ENCODE measurements at regions not wholly inside any gene's neighbourhood (a gene's known extent, or its start where the extent isn't known, plus 50 kb on each side); places are given as distances from the start of the nearest gene placed in this dataset.
"Not testable (repeated sequence)": the region's sequence is repeated elsewhere in the genome, so short reads cannot be mapped to it uniquely, and the experiment has no call there.

GRCh38 chr1:85520826-85521820 lies 56.2 kb upstream of the DDAH1 start:
- in situ Hi-C loops (cut with HindIII; ENCODE audit: low pct_ligation_motif_present, low pct_unique_long_range_greater_than_20kb, low sequenced_read_pairs), result not testable (repeated sequence)

DNA sequence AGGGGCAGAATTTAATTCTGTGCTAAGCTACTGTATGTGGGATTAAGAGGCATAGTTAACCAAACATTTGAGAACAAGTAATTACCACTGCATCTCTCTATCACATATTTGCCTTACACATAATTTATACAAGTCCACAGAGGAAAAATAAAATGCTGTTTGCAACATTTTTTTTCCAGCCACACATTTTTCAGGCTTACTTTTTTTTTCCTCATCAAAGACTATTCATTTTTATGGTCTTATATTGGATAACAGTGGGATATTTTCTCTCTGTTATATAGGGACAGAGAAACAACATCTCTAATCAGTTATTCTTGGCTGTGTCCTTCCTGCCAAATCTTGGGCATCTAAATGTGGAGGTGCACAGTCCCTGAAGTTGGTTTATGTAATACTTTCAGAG lies 57.5 kb upstream of the DDAH1 start:
- in situ Hi-C loops (cut with HindIII; ENCODE audit: low pct_ligation_motif_present, low pct_unique_long_range_greater_than_20kb, low sequenced_read_pairs); DNase-seq: not testable (repeated sequence)

More at GRCh38 chr1:85520826-85521820, 56.2 kb upstream of the DDAH1 start:
- peak; percentile 78 for DNase-seq

DNA sequence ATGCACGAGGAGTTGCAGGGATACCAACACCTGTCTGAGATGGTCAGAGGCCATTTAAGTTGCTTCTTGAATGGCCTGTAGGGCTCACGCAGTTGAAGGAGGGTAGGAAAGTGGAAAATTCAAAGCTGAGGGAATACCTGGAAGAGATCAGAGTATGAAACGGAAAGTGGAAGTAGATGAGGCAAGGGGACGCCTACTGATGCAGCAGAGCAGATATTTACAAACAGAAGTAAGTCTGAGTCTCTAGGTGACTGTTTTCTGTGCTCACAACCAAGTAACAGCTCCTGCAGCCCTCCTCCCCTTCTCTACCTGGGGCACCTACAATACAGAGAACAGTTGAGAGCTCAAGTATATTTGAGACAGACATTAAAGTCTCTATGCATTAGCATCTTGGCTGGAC lies 57.5 kb upstream of the CCN1 start:
- DNase-seq; in situ Hi-C loops (cut with HindIII; ENCODE audit: low pct_ligation_motif_present, low pct_unique_long_range_greater_than_20kb, low sequenced_read_pairs): not testable (repeated sequence)

GRCh38 chr1:85524281-85524886 lies 56.2 kb upstream of the CCN1 start:
- in situ Hi-C loops (cut with HindIII; ENCODE audit: low pct_ligation_motif_present, low pct_unique_long_range_greater_than_20kb, low sequenced_read_pairs); DNase-seq: not testable (repeated sequence)

DNA sequence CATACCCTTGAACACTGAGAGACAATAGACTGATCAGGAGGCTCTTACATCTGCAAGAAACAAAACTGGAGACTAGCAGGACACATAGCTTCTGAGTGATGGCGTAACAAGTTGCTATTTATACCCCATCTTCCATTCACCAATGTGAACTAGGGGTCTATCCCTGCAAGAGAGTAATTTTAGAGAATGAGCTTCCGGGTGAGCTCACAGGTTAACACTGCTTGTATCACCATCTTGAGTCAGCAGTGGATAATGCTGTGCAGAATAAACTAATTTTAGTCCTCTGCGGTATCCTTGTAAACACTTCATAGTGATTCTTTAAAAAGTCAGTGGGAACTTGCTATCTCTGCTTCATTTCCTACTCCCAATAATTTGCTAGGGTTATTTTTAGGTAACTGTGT lies 55.0 kb upstream of the CCN1 start:
- in situ Hi-C loops (cut with HindIII; ENCODE audit: low pct_ligation_motif_present, low pct_unique_long_range_greater_than_20kb, low sequenced_read_pairs), result not testable (repeated sequence)
- peak; percentile 32 for DNase-seq

- peak; percentile 11 for DNase-seq
Observed at GRCh38 chr1:85526216-85526615, 54.3 kb upstream of the CCN1 start.

GRCh38 chr1:85527145-85527544 lies 53.4 kb upstream of the CCN1 start:
- in situ Hi-C loops (cut with HindIII; ENCODE audit: low pct_ligation_motif_present, low pct_unique_long_range_greater_than_20kb, low sequenced_read_pairs), result not testable (repeated sequence)
- peak; percentile 91 for DNase-seq

More at GRCh38 chr1:85526216-85526615, 54.3 kb upstream of the CCN1 start:
- in situ Hi-C loops (cut with HindIII; ENCODE audit: low pct_ligation_motif_present, low pct_unique_long_range_greater_than_20kb, low sequenced_read_pairs), result not testable (repeated sequence)

Measured in ACHN (cell line).